GM21737 (cell line): ENCODE measurements at regions not wholly inside any gene's neighbourhood (a gene's known extent, or its start where the extent isn't known, plus 50 kb on each side); places are given as distances from the start of the nearest gene placed in this dataset.

Experiments
- ATAC-seq: cut with Tn5 transposase; IDR thresholded peaks from one replicate; pipeline ENCODE4 v1.9.1; 2021; ENCODE audit warnings: mild to moderate bottlenecking, moderate library complexity; ENCODE audit not compliant: unreplicated experiment

DNA sequence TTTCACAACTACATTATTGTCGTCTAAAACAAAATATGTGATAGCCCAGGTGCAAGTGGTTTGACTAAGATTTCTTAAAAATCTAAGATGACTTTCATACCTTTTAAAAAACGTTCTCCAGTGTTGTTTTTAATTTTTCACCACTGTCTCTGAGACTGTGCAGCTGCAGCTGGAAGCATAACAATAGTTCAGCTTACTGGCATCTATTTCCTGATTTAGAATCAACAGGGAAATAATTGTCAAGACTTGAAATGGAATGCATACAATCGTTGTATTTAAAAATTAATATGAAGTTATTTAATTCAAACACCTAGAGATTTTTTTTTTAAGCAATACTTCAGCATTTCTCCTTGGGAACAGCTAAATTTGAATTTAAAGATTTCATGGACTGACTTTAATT is 982.0 kb upstream of the EPHA7 start:
- no peak for ATAC-seq

DNA sequence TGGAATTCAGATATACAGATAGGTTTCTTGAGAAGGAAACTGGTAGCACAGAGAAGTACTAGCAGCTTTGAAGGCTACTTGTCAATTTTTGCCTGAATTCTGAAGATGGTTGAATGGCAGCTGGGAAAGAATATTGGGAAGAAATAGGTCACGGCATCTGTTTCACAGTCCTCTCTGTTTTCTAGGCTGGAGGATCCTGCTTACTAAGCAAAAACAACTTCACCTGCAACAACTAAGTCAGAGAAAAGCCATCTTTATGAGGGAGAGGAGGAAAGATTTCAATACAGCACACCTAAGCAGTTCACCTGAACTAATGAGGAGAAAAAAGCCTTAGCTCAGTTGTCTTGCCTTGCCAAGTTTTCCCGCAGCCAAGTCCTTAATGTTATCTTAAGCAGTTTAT is 975.5 kb upstream of the EPHA7 start:
- ATAC-seq, result no peak

DNA sequence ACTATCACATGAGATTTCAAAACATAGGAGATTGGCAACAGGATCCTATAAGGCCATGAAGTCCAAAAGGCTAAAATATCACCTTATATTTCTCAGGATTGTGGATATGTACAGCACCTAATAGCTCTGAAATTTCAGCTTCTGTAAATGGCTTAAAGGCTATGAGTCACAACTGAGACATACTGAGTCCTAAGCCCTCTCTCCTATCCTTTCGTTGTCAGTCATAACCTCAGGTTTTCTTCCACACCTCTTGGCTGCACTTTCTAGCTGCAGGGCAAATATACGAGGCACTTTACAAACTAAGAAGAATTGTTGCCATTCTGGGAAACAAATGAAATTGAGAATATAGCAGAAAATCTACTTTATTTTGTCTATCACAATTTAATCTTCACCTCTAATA is 969.9 kb upstream of the EPHA7 start:
- no peak for ATAC-seq

GRCh38 chr6:94377835-94378234 is 958.5 kb upstream of the EPHA7 start:
- ATAC-seq, result no peak

DNA sequence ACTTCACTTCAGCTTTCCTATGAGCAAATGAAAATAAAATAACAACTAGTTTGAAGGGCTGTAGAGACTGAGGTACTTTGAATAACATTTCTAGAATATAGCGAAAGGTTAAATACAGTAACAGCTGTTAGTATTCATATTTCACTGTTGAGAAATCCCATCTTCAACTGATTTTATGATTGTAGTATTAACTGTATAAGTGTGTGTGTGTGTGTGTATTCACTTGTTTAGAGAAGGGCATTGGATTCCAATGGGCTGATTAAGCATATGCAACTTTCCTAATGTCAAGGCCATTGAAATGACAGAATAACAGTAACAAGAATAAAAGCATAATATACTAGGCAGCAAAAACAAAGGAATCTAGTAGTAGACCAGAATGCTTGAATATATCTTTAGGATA is 957.5 kb upstream of the EPHA7 start:
- no peak for ATAC-seq

DNA sequence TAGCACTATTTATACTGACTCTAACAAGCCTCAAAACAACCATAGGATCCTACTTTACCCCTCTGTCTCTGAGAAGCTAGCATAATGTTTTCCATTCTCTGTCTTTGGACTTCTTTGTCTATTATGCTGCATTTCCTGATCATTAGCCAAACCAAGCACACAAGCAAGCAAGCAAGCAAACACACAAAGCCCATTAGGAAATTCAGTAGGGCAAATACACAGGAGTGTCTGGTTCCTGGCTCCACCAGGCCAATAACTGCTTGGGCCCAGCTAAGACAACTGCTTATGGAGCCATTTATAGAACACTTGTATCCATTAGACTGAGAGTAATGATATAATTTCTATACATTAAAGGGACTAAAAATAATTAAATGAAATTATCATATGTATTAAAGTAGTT is 952.9 kb upstream of the EPHA7 start:
- ATAC-seq, result no peak

GRCh38 chr6:94367316-94367715 is 948.0 kb upstream of the EPHA7 start:
- ATAC-seq, result no peak

- no peak for ATAC-seq
Observed at GRCh38 chr6:94362061-94362864, 942.9 kb upstream of the EPHA7 start.

GRCh38 chr6:94361304-94362060 is 942.1 kb upstream of the EPHA7 start:
- no peak for ATAC-seq

DNA sequence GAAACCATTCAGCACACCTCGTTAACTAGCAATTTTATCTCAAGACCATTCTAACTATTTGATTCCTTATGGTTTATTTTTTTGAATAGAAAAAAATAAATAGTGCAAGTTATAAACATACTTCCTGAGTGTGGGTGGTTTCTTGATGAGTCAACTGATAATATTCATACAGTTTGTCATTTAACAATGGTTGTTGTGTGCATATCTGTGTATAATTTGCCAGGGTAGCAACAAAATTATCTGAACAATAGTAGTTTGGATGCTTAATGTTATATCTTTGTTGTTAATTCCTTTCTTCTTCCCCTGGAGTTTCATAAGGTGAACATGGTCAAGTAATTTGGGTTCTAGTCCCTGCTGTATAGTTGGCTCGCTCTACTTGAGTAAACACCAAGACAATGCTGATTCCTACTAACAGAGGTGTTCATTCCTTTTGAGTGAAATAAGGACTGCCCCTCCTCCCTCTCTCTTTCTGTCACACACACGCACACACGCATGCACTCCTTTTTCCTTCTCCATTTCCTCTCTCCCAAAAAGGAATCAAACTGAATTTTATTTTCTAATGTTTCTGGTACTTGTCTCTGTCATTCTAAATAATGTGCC is 938.1 kb upstream of the EPHA7 start:
- no peak for ATAC-seq

- ATAC-seq, result no peak
Observed at GRCh38 chr6:94350833-94351232, 931.5 kb upstream of the EPHA7 start.

DNA sequence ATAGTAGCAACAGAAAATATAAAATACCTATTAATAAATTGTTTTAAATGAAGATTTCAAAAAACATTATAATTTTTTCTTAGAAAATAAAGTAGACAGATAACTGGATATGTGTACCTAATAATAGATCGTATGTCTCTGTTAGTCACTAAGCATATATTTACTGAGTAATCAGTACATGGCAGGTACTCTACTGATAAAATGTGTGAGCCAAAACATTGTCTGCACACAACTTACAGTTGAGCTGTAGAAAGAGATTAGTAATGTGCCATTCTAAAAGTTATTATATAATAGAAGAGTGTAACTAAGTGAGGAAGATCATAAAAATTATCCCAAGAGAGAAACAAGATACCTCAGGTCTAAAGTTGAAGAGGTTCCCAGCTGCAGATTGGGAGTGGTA is 929.9 kb upstream of the EPHA7 start:
- no peak for ATAC-seq

DNA sequence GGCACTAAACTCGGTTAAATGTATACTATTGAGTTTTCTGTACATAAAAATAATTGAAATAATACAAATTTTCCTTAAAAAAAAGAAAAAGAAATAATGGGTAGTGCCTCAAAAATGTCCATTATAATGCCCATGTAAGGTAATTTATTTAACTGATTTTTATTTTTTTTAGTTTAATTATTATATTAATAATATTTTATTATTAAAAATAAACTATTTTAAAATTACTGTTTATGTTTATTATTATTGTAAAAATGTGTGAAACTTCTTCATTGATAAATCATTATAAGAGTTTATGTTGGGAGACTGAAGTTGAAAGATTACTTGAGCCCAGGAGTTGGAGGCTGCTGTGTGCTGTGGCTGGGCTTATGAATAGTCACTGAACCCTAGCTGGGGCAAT is 925.5 kb upstream of the EPHA7 start:
- no peak for ATAC-seq

DNA sequence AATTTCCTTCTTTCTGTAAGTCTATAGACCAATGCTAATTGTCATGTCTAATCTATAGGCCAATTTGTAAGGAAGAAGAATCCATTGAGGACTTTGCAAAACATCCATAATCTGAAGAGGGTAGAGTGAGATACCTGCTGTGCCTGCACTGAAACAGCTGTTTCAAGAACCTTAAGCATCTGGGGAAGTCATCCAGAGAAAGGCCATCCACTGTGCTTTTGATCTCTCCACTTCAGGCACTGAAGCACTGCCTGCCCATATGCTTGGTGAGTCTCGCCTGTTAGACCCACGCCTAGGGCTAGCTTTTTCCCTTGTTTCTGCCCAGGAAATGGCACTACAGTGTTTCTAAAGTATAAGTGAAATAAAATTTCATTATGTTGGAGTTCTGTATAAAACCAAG is 921.8 kb upstream of the EPHA7 start:
- no peak for ATAC-seq

GRCh38 chr6:94323853-94324252 is 904.5 kb upstream of the EPHA7 start:
- no peak for ATAC-seq

- no peak for ATAC-seq
Observed at GRCh38 chr6:94300424-94301144, 881.2 kb upstream of the EPHA7 start.

- ATAC-seq, result no peak
Observed at GRCh38 chr6:94289131-94289530, 869.8 kb upstream of the EPHA7 start.

DNA sequence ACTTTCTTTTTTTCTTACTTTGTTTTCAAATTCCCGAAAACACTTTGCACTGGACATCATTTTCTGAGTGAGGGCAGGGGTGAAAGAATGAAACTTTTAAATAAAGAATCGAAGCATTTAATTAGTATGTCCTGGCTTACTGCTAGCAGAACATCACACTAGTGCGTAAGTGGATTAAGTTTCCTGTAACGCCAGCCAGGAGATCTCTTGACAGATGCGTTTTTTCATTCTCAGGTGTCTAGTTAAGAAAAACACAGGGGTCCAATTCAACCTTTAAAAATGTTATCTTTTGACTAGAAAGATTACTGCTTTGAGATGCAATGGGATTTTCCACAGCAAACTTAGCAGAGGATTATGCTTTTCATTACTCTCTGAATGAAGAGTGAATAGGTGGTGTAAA is 858.8 kb upstream of the EPHA7 start:
- ATAC-seq, result no peak

- ATAC-seq, result no peak
Observed at GRCh38 chr6:94272327-94272726, 853.0 kb upstream of the EPHA7 start.

GRCh38 chr6:94270091-94270948 is 851.0 kb upstream of the EPHA7 start:
- no peak for ATAC-seq
